8988T (cell line): ENCODE measurements at regions not wholly inside any gene's neighbourhood (a gene's known extent, or its start where the extent isn't known, plus 50 kb on each side); places are given as distances from the start of the nearest gene placed in this dataset.

Source experiments
- DNase-seq: peaks from one replicate; pipeline ENCODE4 v3.0.0; 2011

- DNase-seq = no peak
Observed at GRCh38 chr14:98754343-98755020, 517.5 kb downstream of the BCL11B start.

GRCh38 chr14:98756749-98757148, 515.2 kb downstream of the BCL11B start:
- no peak for DNase-seq

GRCh38 chr14:98758440-98758839, 513.6 kb downstream of the BCL11B start:
- DNase-seq = no peak

- no peak for DNase-seq
Observed at GRCh38 chr14:98761993-98762392, 510.0 kb downstream of the BCL11B start.

- no peak for DNase-seq
Observed at GRCh38 chr14:98766818-98767217, 505.2 kb downstream of the BCL11B start.

- DNase-seq = no peak
Observed at GRCh38 chr14:98769326-98769725, 502.7 kb downstream of the BCL11B start.

GRCh38 chr14:98770151-98770550, 501.8 kb downstream of the BCL11B start:
- no peak for DNase-seq

GRCh38 chr14:98773814-98774213, 498.2 kb downstream of the BCL11B start:
- no peak for DNase-seq

GRCh38 chr14:98775892-98776291, 496.1 kb downstream of the BCL11B start:
- no peak for DNase-seq

GRCh38 chr14:98782062-98782461, 489.9 kb downstream of the BCL11B start:
- no peak for DNase-seq

- no peak for DNase-seq
Observed at GRCh38 chr14:98785578-98785977, 486.4 kb downstream of the BCL11B start.

- DNase-seq = no peak
Observed at GRCh38 chr14:98786456-98786855, 485.5 kb downstream of the BCL11B start.

GRCh38 chr14:98791661-98792060, 480.3 kb downstream of the BCL11B start:
- DNase-seq = no peak

GRCh38 chr14:98792171-98792570, 479.8 kb downstream of the BCL11B start:
- no peak for DNase-seq

- no peak for DNase-seq
Observed at GRCh38 chr14:98798099-98798498, 473.9 kb downstream of the BCL11B start.

GRCh38 chr14:98799891-98800290, 472.1 kb downstream of the BCL11B start:
- DNase-seq = no peak

GRCh38 chr14:98802044-98802443, 470.0 kb downstream of the BCL11B start:
- DNase-seq = no peak

- no peak for DNase-seq
Observed at GRCh38 chr14:98803196-98803595, 468.8 kb downstream of the BCL11B start.

- no peak for DNase-seq
Observed at GRCh38 chr14:98808494-98809407, 463.2 kb downstream of the BCL11B start.

- no peak for DNase-seq
Observed at GRCh38 chr14:98816195-98816594, 455.8 kb downstream of the BCL11B start.

- no peak for DNase-seq
Observed at GRCh38 chr14:98816720-98817119, 455.3 kb downstream of the BCL11B start.

GRCh38 chr14:98819132-98819866, 452.7 kb downstream of the BCL11B start:
- DNase-seq = no peak

GRCh38 chr14:98819867-98820206, 452.2 kb downstream of the BCL11B start:
- DNase-seq = no peak

GRCh38 chr14:98822917-98823316, 449.1 kb downstream of the BCL11B start:
- DNase-seq = no peak
